ENCODE measurements at regions not wholly inside any gene's neighbourhood (a gene's known extent, or its start where the extent isn't known, plus 50 kb on each side); places are given as distances from the start of the nearest gene placed in this dataset.
"Not testable (repeated sequence)": the region's sequence is repeated elsewhere in the genome, so short reads cannot be mapped to it uniquely, and the experiment has no call there.

DNA sequence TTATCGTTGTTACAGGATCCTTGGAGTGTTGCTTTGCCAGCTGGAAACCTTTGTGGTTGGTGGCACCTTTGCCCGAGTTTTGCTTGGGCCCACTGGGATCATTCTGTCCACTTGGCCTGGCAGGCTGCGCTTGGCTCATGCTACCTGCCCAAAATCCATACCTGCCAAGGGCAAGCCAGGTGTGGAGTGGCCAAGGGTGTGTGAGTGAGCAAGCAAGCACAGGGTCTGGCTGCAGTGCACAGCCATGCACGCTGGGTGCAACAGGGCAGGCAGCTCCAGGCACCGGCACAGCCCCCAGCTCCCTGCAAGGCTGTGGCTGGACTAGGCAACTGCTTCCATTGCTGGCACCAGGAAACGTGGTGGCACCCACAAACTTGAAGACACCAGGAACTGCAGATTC, 421.8 kb downstream of the ARL4A start:
- H3K27me3 ChIP-seq (ENCODE audit: control insufficient read depth, insufficient read depth, low read length), result no peaks in the 10 kb centered on the region
- H3K27ac ChIP-seq (ENCODE audit: low read depth in 2 of 2, low read length in 2 of 2), result no peak overlapping the region
- no peaks in the 10 kb centered on the region for H3K9me3 ChIP-seq (ENCODE audit: control insufficient read depth in 2 of 3, insufficient read depth in 1 of 3, low read length in 3 of 3)
- no peak overlapping the region for H3K4me3 ChIP-seq (ENCODE audit: low read length in 3 of 3)
- no peak for FAIRE-seq
- H3K4me1 ChIP-seq (ENCODE audit: control insufficient read depth in 2 of 3, insufficient read depth in 2 of 3, low read depth in 1 of 3, low read length in 3 of 3), result no peaks in the 10 kb centered on the region
- intact Hi-C loops (cut with DNase I), result no loop called here
- no peaks in the 10 kb centered on the region for H3K36me3 ChIP-seq (ENCODE audit: control insufficient read depth in 2 of 3, insufficient read depth in 3 of 3, low read length in 3 of 3)
- no peak overlapping the region for H3K9ac ChIP-seq (ENCODE audit: low read length in 3 of 3)
- peak in 1 of 5 donors; percentile 63 for DNase-seq
- TF ChIP-seq, protein P1, sequence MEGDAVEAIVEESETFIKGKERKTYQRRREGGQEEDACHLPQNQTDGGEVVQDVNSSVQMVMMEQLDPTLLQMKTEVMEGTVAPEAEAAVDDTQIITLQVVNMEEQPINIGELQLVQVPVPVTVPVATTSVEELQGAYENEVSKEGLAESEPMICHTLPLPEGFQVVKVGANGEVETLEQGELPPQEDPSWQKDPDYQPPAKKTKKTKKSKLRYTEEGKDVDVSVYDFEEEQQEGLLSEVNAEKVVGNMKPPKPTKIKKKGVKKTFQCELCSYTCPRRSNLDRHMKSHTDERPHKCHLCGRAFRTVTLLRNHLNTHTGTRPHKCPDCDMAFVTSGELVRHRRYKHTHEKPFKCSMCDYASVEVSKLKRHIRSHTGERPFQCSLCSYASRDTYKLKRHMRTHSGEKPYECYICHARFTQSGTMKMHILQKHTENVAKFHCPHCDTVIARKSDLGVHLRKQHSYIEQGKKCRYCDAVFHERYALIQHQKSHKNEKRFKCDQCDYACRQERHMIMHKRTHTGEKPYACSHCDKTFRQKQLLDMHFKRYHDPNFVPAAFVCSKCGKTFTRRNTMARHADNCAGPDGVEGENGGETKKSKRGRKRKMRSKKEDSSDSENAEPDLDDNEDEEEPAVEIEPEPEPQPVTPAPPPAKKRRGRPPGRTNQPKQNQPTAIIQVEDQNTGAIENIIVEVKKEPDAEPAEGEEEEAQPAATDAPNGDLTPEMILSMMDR (IDR thresholded peaks at IDR 0.05; ENCODE audit: borderline replicate concordance, extremely low read depth, insufficient read depth), result no peak

DNA sequence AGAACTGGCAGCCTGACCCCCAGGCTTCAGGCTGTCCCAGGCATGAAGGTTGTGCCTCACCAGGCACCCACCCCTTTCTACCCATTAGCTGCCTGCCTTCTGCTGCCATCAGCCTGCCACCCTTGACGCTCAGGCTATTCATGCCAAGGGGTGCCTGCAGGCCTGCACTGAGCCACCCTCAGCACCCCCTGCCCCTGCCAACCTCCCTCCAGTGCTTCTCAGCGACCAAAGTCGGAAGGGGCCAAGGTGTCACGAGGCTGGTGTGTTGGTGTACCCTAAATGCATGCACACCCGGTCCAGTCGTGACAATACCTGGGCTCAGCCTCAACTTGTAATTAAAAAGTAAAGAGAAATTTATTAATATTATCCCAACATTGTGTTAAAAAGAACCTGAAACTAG, 422.7 kb downstream of the ARL4A start:
- Histone ChIP-seq H3K9ac (ENCODE audit: low read length in 3 of 3) (no peak overlapping the region), H3K27ac (ENCODE audit: low read depth in 2 of 2, low read length in 2 of 2) (no peak overlapping the region), H3K4me3 (ENCODE audit: low read length in 3 of 3) (no peak overlapping the region), H3K9me3 (ENCODE audit: control insufficient read depth in 2 of 3, insufficient read depth in 1 of 3, low read length in 3 of 3) (no peaks in the 10 kb centered on the region), H3K4me1 (ENCODE audit: control insufficient read depth in 2 of 3, insufficient read depth in 2 of 3, low read depth in 1 of 3, low read length in 3 of 3) (no peaks in the 10 kb centered on the region), H3K36me3 (ENCODE audit: control insufficient read depth in 2 of 3, insufficient read depth in 3 of 3, low read length in 3 of 3) (no peaks in the 10 kb centered on the region), H3K27me3 (ENCODE audit: control insufficient read depth, insufficient read depth, low read length) (no peaks in the 10 kb centered on the region)
- TF ChIP-seq, protein P1 (IDR thresholded peaks at IDR 0.05; ENCODE audit: borderline replicate concordance, extremely low read depth, insufficient read depth), result no peak
- intact Hi-C loops (cut with DNase I), result no loop called here
- no peak for DNase-seq
- no peak for FAIRE-seq

DNA sequence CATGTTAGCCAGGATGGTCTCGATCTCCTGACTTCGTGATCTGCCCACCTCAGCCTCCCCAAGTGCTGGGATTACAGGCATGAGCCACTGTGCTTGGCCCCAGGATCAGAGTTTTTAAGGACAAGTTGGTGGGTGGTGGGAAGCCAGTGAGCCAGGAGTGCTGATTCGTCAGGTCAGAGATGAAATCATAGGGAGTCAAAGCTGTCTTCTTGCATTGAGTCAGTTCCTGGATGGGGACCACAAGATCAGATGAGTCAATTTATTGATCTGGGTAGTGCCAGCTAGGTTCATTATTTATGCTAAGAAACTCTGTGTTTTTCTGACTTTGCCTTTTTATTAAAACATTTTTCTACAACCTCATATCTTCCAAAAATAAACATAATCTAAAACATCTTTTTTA, 423.8 kb downstream of the ARL4A start:
- no peak for FAIRE-seq
- intact Hi-C loops (cut with DNase I), result no loop called here

DNA sequence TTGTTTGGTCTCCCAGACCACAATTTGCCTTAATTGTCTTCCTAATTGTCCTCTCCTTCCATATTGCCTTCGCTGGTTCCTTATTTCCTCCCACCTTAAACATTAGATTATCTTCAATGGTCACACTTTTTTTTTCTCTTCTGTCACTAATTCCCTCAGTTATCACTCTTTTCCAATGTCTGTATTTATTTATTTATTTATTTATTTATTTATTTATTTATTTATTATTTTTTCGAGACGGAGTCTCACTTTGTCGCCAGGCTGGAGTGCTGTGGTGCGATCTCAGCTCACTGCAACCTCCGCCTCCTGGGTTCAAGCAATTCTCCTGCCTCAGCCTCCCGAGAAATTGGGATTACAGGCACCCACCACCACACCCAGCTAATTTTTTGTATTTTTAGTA, 426.8 kb downstream of the ARL4A start:
- FAIRE-seq; H3K27me3 ChIP-seq (ENCODE audit: control insufficient read depth, insufficient read depth, low read length); H3K36me3 ChIP-seq (ENCODE audit: control insufficient read depth in 2 of 3, insufficient read depth in 3 of 3, low read length in 3 of 3); H3K4me1 ChIP-seq (ENCODE audit: control insufficient read depth in 2 of 3, insufficient read depth in 2 of 3, low read depth in 1 of 3, low read length in 3 of 3); H3K27ac ChIP-seq (ENCODE audit: low read depth in 2 of 2, low read length in 2 of 2); H3K9me3 ChIP-seq (ENCODE audit: control insufficient read depth in 2 of 3, insufficient read depth in 1 of 3, low read length in 3 of 3); intact Hi-C loops (cut with DNase I); DNase-seq; H3K9ac ChIP-seq (ENCODE audit: low read length in 3 of 3); H3K4me3 ChIP-seq (ENCODE audit: low read length in 3 of 3): not testable (repeated sequence)

More for the DNA sequence above, 423.8 kb downstream of the ARL4A start:
- H3K4me1 ChIP-seq (ENCODE audit: control insufficient read depth in 2 of 3, insufficient read depth in 2 of 3, low read depth in 1 of 3, low read length in 3 of 3), result no peaks in the 10 kb centered on the region
- TF ChIP-seq, protein P1 (IDR thresholded peaks at IDR 0.05; ENCODE audit: borderline replicate concordance, extremely low read depth, insufficient read depth), result no peak
- no peak overlapping the region for H3K27ac ChIP-seq (ENCODE audit: low read depth in 2 of 2, low read length in 2 of 2)
- no peaks in the 10 kb centered on the region for H3K9me3 ChIP-seq (ENCODE audit: control insufficient read depth in 2 of 3, insufficient read depth in 1 of 3, low read length in 3 of 3)
- H3K4me3 ChIP-seq (ENCODE audit: low read length in 3 of 3), result no peak overlapping the region
- no peaks in the 10 kb centered on the region for H3K36me3 ChIP-seq (ENCODE audit: control insufficient read depth in 2 of 3, insufficient read depth in 3 of 3, low read length in 3 of 3)
- H3K27me3 ChIP-seq (ENCODE audit: control insufficient read depth, insufficient read depth, low read length), result no peaks in the 10 kb centered on the region
- no peak overlapping the region for H3K9ac ChIP-seq (ENCODE audit: low read length in 3 of 3)
- DNase-seq, result no peak
